OCI-LY3 (cell line): ENCODE measurements at regions not wholly inside any gene's neighbourhood (a gene's known extent, or its start where the extent isn't known, plus 50 kb on each side); places are given as distances from the start of the nearest gene placed in this dataset.

ENCODE experiments used
- H2AFZ ChIP-seq: fragments of 200-600, 300-600 bp; shearing (Covaris generic); 2 replicates; pipeline ENCODE4 v1.6.0; 2014; ENCODE audit warnings: antibody characterized with exemption, low read depth, low read length
- H3K27ac ChIP-seq: fragments of 200-600, 300-600 bp; sonication (generic); 2 replicates; pipeline ENCODE4 v1.5.1; 2014; ENCODE audit warnings: mild to moderate bottlenecking, low read length, moderate library complexity, mixed read lengths
- H3K27me3 ChIP-seq: fragments of 200-600, 300-600 bp; sonication (generic); 2 replicates; pipeline ENCODE4 v1.6.1; 2014; ENCODE audit warnings: low read depth, low read length, mixed read lengths
- H3K36me3 ChIP-seq: fragments of 200-600, 300-600 bp; sonication (generic); replicated peaks from 2 replicates; pipeline ENCODE3; 2014; ENCODE audit warnings: low read depth, low read length, mixed read lengths
- H3K4me1 ChIP-seq: fragments of 300-600, 200-600 bp; sonication (generic); 2 replicates; pipeline ENCODE4 v1.6.1; 2014; ENCODE audit warnings: low read length, mixed read lengths
- H3K4me2 ChIP-seq: fragments of 200-600, 300-600 bp; sonication (generic); 2 replicates; pipeline ENCODE4 v1.6.1; 2014; ENCODE audit warnings: low read length, mixed read lengths
- H3K4me3 ChIP-seq: fragments of 300-600, 200-600 bp; sonication (generic); 2 replicates; pipeline ENCODE4 v1.5.1; 2014; ENCODE audit warnings: antibody characterized with exemption, mild to moderate bottlenecking, low read length, moderate library complexity
- H3K79me2 ChIP-seq: fragments of 300-600, 200-600 bp; shearing (Covaris generic); 2 replicates; pipeline ENCODE4 v1.6.1; 2014; ENCODE audit warnings: mild to moderate bottlenecking, low read length, mixed read lengths
- H3K9ac ChIP-seq: fragments of 300-600, 200-600 bp; shearing (Covaris generic); 2 replicates; pipeline ENCODE4 v1.6.0; 2014; ENCODE audit warnings: mild to moderate bottlenecking, low read length, moderate library complexity
- H3K9me3 ChIP-seq: fragments of 200-600, 300-600 bp; shearing (Covaris generic); 2 replicates; pipeline ENCODE4 v1.6.1; 2014; ENCODE audit warnings: low read length, mixed read lengths; ENCODE audit not compliant: insufficient read depth
- H4K20me1 ChIP-seq: fragments of 200-600, 300-600 bp; sonication (generic); 2 replicates; pipeline ENCODE4 v1.6.1; 2016; ENCODE audit warnings: low read length, mixed read lengths; ENCODE audit not compliant: insufficient read depth
- EZH2phosphoT487 ChIP-seq: fragments of 200-600 bp; shearing (Covaris generic); IDR thresholded peaks from 2 replicates; pipeline ENCODE4 v1.6.1; 2018; ENCODE audit warnings: antibody characterized with exemption, mixed run types, low read depth
- TF ChIP-seq, protein P1 (sequence below): fragments of 200-600, 300-600 bp; sonication (generic); IDR thresholded peaks from 2 replicates; pipeline ENCODE4 v1.5.1; 2014; ENCODE audit warnings: antibody characterized with exemption, low read length, low read depth

DNA sequence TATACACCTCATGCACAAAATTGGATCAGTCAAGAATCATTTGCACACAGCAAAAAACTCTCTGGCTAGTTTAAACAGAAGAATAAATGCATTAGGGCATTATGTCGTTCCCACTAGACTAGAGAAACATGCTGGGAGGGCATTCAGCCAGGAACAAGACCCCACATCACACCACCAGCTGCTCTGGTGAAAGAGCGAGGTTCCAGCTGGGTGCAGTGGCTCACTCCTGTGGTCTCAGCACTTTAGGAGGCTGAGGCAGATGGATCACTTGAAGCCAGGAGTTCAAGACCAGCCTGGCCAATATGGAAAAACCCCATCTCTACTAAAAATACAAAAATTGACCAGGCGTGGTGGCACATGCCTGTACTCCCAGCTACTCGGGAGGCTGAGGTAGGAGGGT, 52.1 kb upstream of the BACE2 start:
- no peaks in the 10 kb centered on the region for H3K36me3 ChIP-seq
- H4K20me1 ChIP-seq, result no peaks in the 10 kb centered on the region
- no peak overlapping the region for H3K9ac ChIP-seq
- no peaks in the 10 kb centered on the region for H3K79me2 ChIP-seq
- no peaks in the 10 kb centered on the region for H3K27me3 ChIP-seq
- no peak overlapping the region for H2AFZ ChIP-seq
- no peak for TF ChIP-seq EZH2phosphoT487
- TF ChIP-seq, protein P1, sequence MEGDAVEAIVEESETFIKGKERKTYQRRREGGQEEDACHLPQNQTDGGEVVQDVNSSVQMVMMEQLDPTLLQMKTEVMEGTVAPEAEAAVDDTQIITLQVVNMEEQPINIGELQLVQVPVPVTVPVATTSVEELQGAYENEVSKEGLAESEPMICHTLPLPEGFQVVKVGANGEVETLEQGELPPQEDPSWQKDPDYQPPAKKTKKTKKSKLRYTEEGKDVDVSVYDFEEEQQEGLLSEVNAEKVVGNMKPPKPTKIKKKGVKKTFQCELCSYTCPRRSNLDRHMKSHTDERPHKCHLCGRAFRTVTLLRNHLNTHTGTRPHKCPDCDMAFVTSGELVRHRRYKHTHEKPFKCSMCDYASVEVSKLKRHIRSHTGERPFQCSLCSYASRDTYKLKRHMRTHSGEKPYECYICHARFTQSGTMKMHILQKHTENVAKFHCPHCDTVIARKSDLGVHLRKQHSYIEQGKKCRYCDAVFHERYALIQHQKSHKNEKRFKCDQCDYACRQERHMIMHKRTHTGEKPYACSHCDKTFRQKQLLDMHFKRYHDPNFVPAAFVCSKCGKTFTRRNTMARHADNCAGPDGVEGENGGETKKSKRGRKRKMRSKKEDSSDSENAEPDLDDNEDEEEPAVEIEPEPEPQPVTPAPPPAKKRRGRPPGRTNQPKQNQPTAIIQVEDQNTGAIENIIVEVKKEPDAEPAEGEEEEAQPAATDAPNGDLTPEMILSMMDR, result no peak
- no peak overlapping the region for H3K27ac ChIP-seq
- no peaks in the 10 kb centered on the region for H3K9me3 ChIP-seq
- no peak overlapping the region for H3K4me3 ChIP-seq
- no peaks in the 10 kb centered on the region for H3K4me1 ChIP-seq
- H3K4me2 ChIP-seq, result no peak overlapping the region
